KMS-11 (cell line): ENCODE measurements at regions not wholly inside any gene's neighbourhood (a gene's known extent, or its start where the extent isn't known, plus 50 kb on each side); places are given as distances from the start of the nearest gene placed in this dataset.
"Not testable (repeated sequence)": the region's sequence is repeated elsewhere in the genome, so short reads cannot be mapped to it uniquely, and the experiment has no call there.

Experiments
- H2AFZ ChIP-seq: fragments of 200-600 bp; sonication (generic); 2 replicates; pipeline ENCODE4 v1.6.1; 2016; ENCODE audit warnings: antibody characterized with exemption, mixed run types, low read depth
- H3K27ac ChIP-seq: fragments of 200-600 bp; sonication (generic); 2 replicates; pipeline ENCODE4 v1.6.1; 2016; ENCODE audit warnings: mild to moderate bottlenecking, mixed run types
- H3K27me3 ChIP-seq: fragments of 200-600 bp; sonication (generic); 2 replicates; pipeline ENCODE4 v1.6.1; 2017; ENCODE audit warnings: mild to moderate bottlenecking, low read depth, mixed run types, moderate library complexity; ENCODE audit not compliant: insufficient read depth
- H3K36me3 ChIP-seq: fragments of 200-600 bp; sonication (generic); 2 replicates; pipeline ENCODE4 v1.6.1; 2017; ENCODE audit warnings: mild to moderate bottlenecking, mixed run types; ENCODE audit not compliant: insufficient read depth
- H3K4me1 ChIP-seq: fragments of 200-600 bp; sonication (generic); 2 replicates; pipeline ENCODE4 v1.6.1; 2016; ENCODE audit warnings: mild to moderate bottlenecking, low read depth, mixed run types; ENCODE audit not compliant: poor library complexity, severe bottlenecking
- H3K4me2 ChIP-seq: fragments of 200-600 bp; sonication (generic); 2 replicates; pipeline ENCODE4 v1.7.0; 2016; ENCODE audit warnings: mild to moderate bottlenecking, mixed run types
- H3K4me3 ChIP-seq: fragments of 200-600 bp; sonication (generic); IDR thresholded peaks from 2 replicates; pipeline ENCODE4 v1.6.1; 2017; ENCODE audit warnings: low read depth, low read length, mixed read lengths; ENCODE audit not compliant: insufficient read depth
- H3K79me2 ChIP-seq: fragments of 200-600 bp; sonication (generic); 2 replicates; pipeline ENCODE4 v1.6.1; 2016; ENCODE audit warnings: low read depth, mixed run types; ENCODE audit not compliant: insufficient read depth
- H3K9ac ChIP-seq: fragments of 200-600 bp; sonication (generic); 2 replicates; pipeline ENCODE4 v1.6.1; 2016; ENCODE audit warnings: mild to moderate bottlenecking, mixed run types
- H4K20me1 ChIP-seq: fragments of 200-600 bp; sonication (generic); 2 replicates; pipeline ENCODE4 v1.6.1; 2016; ENCODE audit warnings: mild to moderate bottlenecking, mixed run types; ENCODE audit not compliant: insufficient read depth
- TF ChIP-seq, protein P1 (sequence below): fragments of 200-600 bp; sonication (generic); conservative IDR thresholded peaks from 2 replicates; pipeline ENCODE4 v1.6.1; 2017; ENCODE audit warnings: low read depth, mild to moderate bottlenecking, antibody characterized with exemption, low read length, moderate library complexity, mixed read lengths

DNA sequence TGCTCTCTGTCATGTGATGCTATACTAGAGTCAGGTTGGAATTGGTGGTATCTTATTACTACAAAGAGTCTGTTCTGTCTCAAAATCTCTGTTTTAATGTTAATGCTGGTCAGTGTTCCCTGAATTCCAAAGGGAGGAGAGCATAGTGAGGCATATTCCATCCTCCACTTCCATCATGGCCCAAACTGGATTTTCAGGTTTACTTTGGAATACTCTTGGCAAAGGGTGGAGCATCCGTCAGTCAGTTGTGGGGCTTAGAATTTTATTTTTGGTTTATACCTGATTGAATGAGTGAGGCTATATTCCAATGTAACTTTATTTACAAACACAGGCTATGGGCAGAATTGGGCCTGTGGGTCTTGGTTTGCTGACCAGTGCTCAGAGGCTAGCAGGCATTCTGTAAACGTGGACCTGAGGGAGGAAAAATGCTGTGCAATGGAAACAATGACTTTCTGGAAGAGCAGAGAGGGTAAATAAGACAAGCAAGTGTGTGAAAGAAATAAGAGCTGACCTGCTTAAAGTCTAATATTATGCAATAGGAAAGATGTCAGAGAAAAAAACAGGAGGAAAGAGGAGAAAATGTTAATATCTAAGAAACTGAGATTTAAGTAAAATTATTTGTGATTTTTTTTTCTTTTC is 106.2 kb upstream of the CLINT1 start:
- Histone ChIP-seq H3K4me2 (no peak overlapping the region), H3K27me3 (no peaks in the 10 kb centered on the region), H3K79me2 (no peaks in the 10 kb centered on the region), H3K36me3 (no peaks in the 10 kb centered on the region), H4K20me1 (no peaks in the 10 kb centered on the region), H3K27ac (no peak overlapping the region), H3K9ac (no peak overlapping the region), H3K4me3 (no peak overlapping the region), H2AFZ (no peak overlapping the region), H3K4me1 (no peaks in the 10 kb centered on the region)
- TF ChIP-seq, protein P1, sequence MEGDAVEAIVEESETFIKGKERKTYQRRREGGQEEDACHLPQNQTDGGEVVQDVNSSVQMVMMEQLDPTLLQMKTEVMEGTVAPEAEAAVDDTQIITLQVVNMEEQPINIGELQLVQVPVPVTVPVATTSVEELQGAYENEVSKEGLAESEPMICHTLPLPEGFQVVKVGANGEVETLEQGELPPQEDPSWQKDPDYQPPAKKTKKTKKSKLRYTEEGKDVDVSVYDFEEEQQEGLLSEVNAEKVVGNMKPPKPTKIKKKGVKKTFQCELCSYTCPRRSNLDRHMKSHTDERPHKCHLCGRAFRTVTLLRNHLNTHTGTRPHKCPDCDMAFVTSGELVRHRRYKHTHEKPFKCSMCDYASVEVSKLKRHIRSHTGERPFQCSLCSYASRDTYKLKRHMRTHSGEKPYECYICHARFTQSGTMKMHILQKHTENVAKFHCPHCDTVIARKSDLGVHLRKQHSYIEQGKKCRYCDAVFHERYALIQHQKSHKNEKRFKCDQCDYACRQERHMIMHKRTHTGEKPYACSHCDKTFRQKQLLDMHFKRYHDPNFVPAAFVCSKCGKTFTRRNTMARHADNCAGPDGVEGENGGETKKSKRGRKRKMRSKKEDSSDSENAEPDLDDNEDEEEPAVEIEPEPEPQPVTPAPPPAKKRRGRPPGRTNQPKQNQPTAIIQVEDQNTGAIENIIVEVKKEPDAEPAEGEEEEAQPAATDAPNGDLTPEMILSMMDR = no peak

DNA sequence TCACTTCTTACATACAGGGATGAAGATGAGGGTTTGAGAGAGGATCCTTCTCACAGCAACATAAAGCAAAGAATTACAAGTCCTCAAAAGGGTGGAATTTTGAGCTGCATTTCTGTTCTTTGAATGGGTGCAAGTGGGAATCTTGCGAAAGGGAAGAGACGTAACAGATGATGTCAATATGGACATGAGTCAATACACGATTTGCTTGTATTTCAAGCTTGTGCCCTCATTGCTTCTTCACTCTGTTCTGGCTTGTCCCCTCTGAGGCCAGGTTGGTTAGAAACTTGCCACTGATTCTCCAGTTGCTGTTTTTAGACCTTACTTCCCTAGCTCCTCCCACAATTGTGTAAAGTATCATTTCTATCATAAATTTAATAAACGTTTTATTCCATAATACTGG is 104.8 kb upstream of the CLINT1 start:
- H3K79me2 ChIP-seq = no peaks in the 10 kb centered on the region
- TF ChIP-seq, protein P1 = no peak
- no peaks in the 10 kb centered on the region for H3K27me3 ChIP-seq
- H3K36me3 ChIP-seq = no peaks in the 10 kb centered on the region
- H4K20me1 ChIP-seq = no peaks in the 10 kb centered on the region
- no peak overlapping the region for H2AFZ ChIP-seq
- no peak overlapping the region for H3K4me3 ChIP-seq
- no peak overlapping the region for H3K27ac ChIP-seq
- no peak overlapping the region for H3K9ac ChIP-seq
- H3K4me1 ChIP-seq = no peaks in the 10 kb centered on the region
- H3K4me2 ChIP-seq = no peak overlapping the region

DNA sequence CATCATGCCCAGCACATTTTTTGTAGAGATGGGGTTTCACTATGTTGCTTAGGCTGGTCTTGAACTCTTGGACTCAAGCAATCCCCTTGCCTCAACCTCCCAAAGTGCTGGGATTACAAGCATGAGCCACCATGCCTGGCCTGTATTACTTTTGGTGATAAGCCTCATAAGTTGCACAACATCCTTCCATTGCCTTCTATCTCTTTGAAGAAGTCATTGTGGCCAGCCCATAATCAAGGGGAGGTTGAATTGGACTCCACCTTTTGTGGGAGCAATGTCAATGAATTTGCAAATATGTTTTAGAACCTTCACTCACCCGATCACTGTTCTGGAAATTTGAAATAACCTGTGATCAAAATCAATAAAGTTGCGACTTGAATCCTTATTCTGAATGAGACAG is 104.3 kb upstream of the CLINT1 start:
- H3K4me1 ChIP-seq = no peaks in the 10 kb centered on the region
- no peak overlapping the region for H3K4me3 ChIP-seq
- H3K27ac ChIP-seq = no peak overlapping the region
- H2AFZ ChIP-seq = no peak overlapping the region
- no peak overlapping the region for H3K9ac ChIP-seq
- H3K36me3 ChIP-seq = no peaks in the 10 kb centered on the region
- no peaks in the 10 kb centered on the region for H4K20me1 ChIP-seq
- TF ChIP-seq, protein P1 = no peak
- H3K4me2 ChIP-seq = no peak overlapping the region
- no peaks in the 10 kb centered on the region for H3K79me2 ChIP-seq
- no peaks in the 10 kb centered on the region for H3K27me3 ChIP-seq

DNA sequence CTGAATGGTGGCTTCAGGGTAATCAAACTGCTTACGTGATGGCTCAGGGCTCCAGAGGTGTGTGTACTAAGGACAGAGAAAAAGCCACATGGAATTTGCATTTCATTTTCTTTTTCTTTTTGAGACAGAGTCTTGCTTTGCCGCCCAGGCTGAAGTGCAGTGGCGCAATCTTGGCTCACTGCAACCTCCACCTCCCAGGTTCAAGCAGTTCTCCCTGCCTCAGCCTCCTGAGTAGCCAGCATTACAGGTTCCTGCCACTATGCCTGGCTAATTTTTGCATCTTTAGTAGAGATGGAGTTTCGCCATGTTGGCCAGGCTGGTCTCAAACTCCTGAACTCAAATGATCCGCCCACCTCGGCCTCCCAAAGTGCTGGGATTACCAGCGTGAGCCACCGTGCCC is 103.7 kb upstream of the CLINT1 start:
- not testable (repeated sequence) for H3K27me3 ChIP-seq, H3K9ac ChIP-seq, H4K20me1 ChIP-seq, H3K36me3 ChIP-seq, H3K4me2 ChIP-seq, H2AFZ ChIP-seq, H3K79me2 ChIP-seq, H3K27ac ChIP-seq, H3K4me1 ChIP-seq, H3K4me3 ChIP-seq

DNA sequence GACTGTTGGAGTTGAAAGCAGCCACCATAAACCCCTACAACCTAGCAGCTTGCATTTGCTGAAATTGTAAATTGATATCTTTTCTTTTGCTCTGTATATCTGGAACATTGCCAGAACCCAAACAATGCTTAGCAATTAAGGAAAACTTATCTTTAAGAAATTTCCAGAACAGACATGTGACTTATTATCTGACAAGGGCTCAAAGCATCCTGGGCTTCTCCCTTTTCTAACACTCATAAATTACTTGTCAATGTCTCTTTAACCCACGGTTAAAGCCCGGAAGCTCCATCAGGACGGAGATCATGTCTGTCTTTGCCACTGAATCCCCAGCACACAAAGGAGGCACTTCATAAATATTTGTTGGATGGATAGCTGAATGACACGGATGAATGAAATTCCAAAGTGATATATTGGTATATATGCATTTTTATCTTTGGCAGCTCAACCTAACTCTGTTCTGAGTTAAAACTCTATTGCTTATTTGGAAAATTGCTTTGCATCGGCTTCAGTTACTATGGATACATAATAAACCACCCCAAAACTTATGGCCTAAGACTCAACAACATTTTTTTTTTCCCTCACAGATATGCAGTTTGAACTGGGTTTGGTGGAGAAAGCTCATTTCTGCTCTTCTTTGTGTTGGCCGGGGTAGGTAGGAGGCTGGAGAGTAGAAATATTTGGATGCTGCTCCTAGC is 103.1 kb upstream of the CLINT1 start:
- H3K27me3 ChIP-seq = no peaks in the 10 kb centered on the region
- H3K4me1 ChIP-seq = no peaks in the 10 kb centered on the region
- no peaks in the 10 kb centered on the region for H3K79me2 ChIP-seq
- H2AFZ ChIP-seq = no peak overlapping the region
- H4K20me1 ChIP-seq = no peaks in the 10 kb centered on the region
- H3K36me3 ChIP-seq = no peaks in the 10 kb centered on the region
- TF ChIP-seq, protein P1 = no peak
- no peak overlapping the region for H3K4me3 ChIP-seq
- no peak overlapping the region for H3K27ac ChIP-seq
- no peak overlapping the region for H3K9ac ChIP-seq
- H3K4me2 ChIP-seq = no peak overlapping the region
